Activated CD8-positive, alpha-beta T cell treated with anti-CD3 and anti-CD28 coated beads, Interleukin-2, amount 10 ng/mL, durations not matched to agents 7 days and 5 days (primary cell): ENCODE measurements at regions not wholly inside any gene's neighbourhood (a gene's known extent, or its start where the extent isn't known, plus 50 kb on each side); places are given as distances from the start of the nearest gene placed in this dataset.

Experiments used
- ATAC-seq: fragments of 150-1000 bp; cut with Tn5 transposase; one replicate; pipeline ENCODE4 v1.10.0; 2021; ENCODE audit warnings: moderate library complexity
- CTCF ChIA-PET: fragments of 350-600 bp; sonication (Branson Sonifier 250); formaldehyde crosslinking; loops from one replicate; lab custom pipeline; 2021; ENCODE audit warnings: antibody characterized with exemption; lab: Charles Lee
- POLR2A ChIA-PET: fragments of 350-600 bp; sonication (Branson Sonifier 250); formaldehyde crosslinking; loops from one replicate; lab custom pipeline; 2021; ENCODE audit warnings: antibody characterized with exemption; lab: Charles Lee
- DNase-seq: peaks from one replicate; pipeline ENCODE4 v3.0.0-alpha.2; 2020
- H3K27ac Mint-ChIP-seq: one replicate; pipeline ENCODE4 v1.8.0; 2021; ENCODE audit warnings: mild to moderate bottlenecking, mixed read lengths
- H3K27me3 Mint-ChIP-seq: one replicate; pipeline ENCODE4 v1.8.0; 2021; ENCODE audit warnings: low read depth, mixed read lengths
- H3K36me3 Mint-ChIP-seq: one replicate; pipeline ENCODE4 v1.8.0; 2021; ENCODE audit warnings: low read depth, mixed read lengths
- H3K4me1 Mint-ChIP-seq: one replicate; pipeline ENCODE4 v1.8.0; 2021; ENCODE audit warnings: low read depth, mixed read lengths
- H3K4me3 Mint-ChIP-seq: one replicate; pipeline ENCODE4 v1.8.0; 2021; ENCODE audit warnings: mild to moderate bottlenecking, mixed read lengths
- H3K9me3 Mint-ChIP-seq: one replicate; pipeline ENCODE4 v1.8.0; 2022; ENCODE audit warnings: mixed read lengths; ENCODE audit not compliant: insufficient read depth

GRCh38 chr2:196498962-196499361 lies 140.6 kb upstream of the CCDC150 start:
- no peaks in the 10 kb centered on the region for H3K4me1 Mint-ChIP-seq
- ATAC-seq, result no peak
- POLR2A ChIA-PET, result no interaction called here
- CTCF ChIA-PET, result no interaction called here
- H3K27ac Mint-ChIP-seq, result no peak overlapping the region
- no peak overlapping the region for H3K4me3 Mint-ChIP-seq
- DNase-seq, result no peak
- no peaks in the 10 kb centered on the region for H3K36me3 Mint-ChIP-seq
- H3K27me3 Mint-ChIP-seq, result peaks cover 10% of the 10 kb centered on the region
- H3K9me3 Mint-ChIP-seq, result no peaks in the 10 kb centered on the region

- Mint-ChIP-seq H3K27ac (no peak overlapping the region), H3K27me3 (peaks cover 12% of the 10 kb centered on the region), H3K9me3 (no peaks in the 10 kb centered on the region), H3K36me3 (no peaks in the 10 kb centered on the region), H3K4me1 (no peaks in the 10 kb centered on the region), H3K4me3 (no peak overlapping the region)
- ChIA-PET POLR2A (no interaction called here), CTCF (no interaction called here)
- ATAC-seq (no peak), DNase-seq (no peak)
These were observed 139.8 kb upstream of the CCDC150 start for GRCh38 chr2:196499686-196500085.

GRCh38 chr2:196500686-196501431 lies 138.7 kb upstream of the CCDC150 start:
- H3K4me1 Mint-ChIP-seq, result no peaks in the 10 kb centered on the region
- ATAC-seq, result no peak
- H3K9me3 Mint-ChIP-seq, result no peaks in the 10 kb centered on the region
- no peak for DNase-seq
- POLR2A ChIA-PET, result no interaction called here
- no peaks in the 10 kb centered on the region for H3K36me3 Mint-ChIP-seq
- peaks cover 14% of the 10 kb centered on the region for H3K27me3 Mint-ChIP-seq
- no peak overlapping the region for H3K27ac Mint-ChIP-seq
- CTCF ChIA-PET, result no interaction called here
- no peak overlapping the region for H3K4me3 Mint-ChIP-seq

- H3K27ac Mint-ChIP-seq, result no peak overlapping the region
- H3K4me3 Mint-ChIP-seq, result no peak overlapping the region
- ATAC-seq (no peak), DNase-seq (no peak)
- CTCF ChIA-PET, result no interaction called here
- H3K27me3 Mint-ChIP-seq, result peaks cover 13% of the 10 kb centered on the region
- H3K36me3 Mint-ChIP-seq, result no peaks in the 10 kb centered on the region
- no peaks in the 10 kb centered on the region for H3K4me1 Mint-ChIP-seq
- POLR2A ChIA-PET, result no interaction called here
- H3K9me3 Mint-ChIP-seq, result no peaks in the 10 kb centered on the region
These were observed 137.7 kb upstream of the CCDC150 start for GRCh38 chr2:196501836-196502235.

GRCh38 chr2:196502386-196502785 lies 137.1 kb upstream of the CCDC150 start:
- no peak for ATAC-seq
- ChIA-PET CTCF (no interaction called here), POLR2A (no interaction called here)
- no peaks in the 10 kb centered on the region for H3K4me1 Mint-ChIP-seq
- H3K27ac Mint-ChIP-seq, result no peak overlapping the region
- peaks cover 14% of the 10 kb centered on the region for H3K27me3 Mint-ChIP-seq
- DNase-seq, result no peak
- H3K36me3 Mint-ChIP-seq, result no peaks in the 10 kb centered on the region
- H3K9me3 Mint-ChIP-seq, result no peaks in the 10 kb centered on the region
- H3K4me3 Mint-ChIP-seq, result no peak overlapping the region

GRCh38 chr2:196503398-196503797 lies 136.1 kb upstream of the CCDC150 start:
- peaks cover 16% of the 10 kb centered on the region for H3K27me3 Mint-ChIP-seq
- POLR2A ChIA-PET, result no interaction called here

GRCh38 chr2:196504788-196505187 lies 134.7 kb upstream of the CCDC150 start:
- H3K27ac Mint-ChIP-seq, result no peak overlapping the region
- no peaks in the 10 kb centered on the region for H3K36me3 Mint-ChIP-seq
- H3K4me1 Mint-ChIP-seq, result no peaks in the 10 kb centered on the region
- no peak for DNase-seq
- ATAC-seq, result no peak
- ChIA-PET POLR2A (no interaction called here), CTCF (no interaction called here)
- peaks cover 18% of the 10 kb centered on the region for H3K27me3 Mint-ChIP-seq
- H3K9me3 Mint-ChIP-seq, result no peaks in the 10 kb centered on the region
- no peak overlapping the region for H3K4me3 Mint-ChIP-seq

More at GRCh38 chr2:196503398-196503797, 136.1 kb upstream of the CCDC150 start:
- H3K4me1 Mint-ChIP-seq, result no peaks in the 10 kb centered on the region
- H3K36me3 Mint-ChIP-seq, result no peaks in the 10 kb centered on the region
- DNase-seq (no peak), ATAC-seq (no peak)
- no peak overlapping the region for H3K27ac Mint-ChIP-seq
- no peaks in the 10 kb centered on the region for H3K9me3 Mint-ChIP-seq
- no peak overlapping the region for H3K4me3 Mint-ChIP-seq
- CTCF ChIA-PET, result no interaction called here

- H3K4me3 Mint-ChIP-seq, result no peak overlapping the region
- no peaks in the 10 kb centered on the region for H3K9me3 Mint-ChIP-seq
- POLR2A ChIA-PET, result no interaction called here
These were observed 129.3 kb upstream of the CCDC150 start for GRCh38 chr2:196510246-196510645.

GRCh38 chr2:196511258-196512168 lies 128.0 kb upstream of the CCDC150 start:
- no peak overlapping the region for H3K27ac Mint-ChIP-seq
- H3K36me3 Mint-ChIP-seq, result no peaks in the 10 kb centered on the region
- ATAC-seq, result no peak
- CTCF ChIA-PET, result no interaction called here
- no peak overlapping the region for H3K4me3 Mint-ChIP-seq
- no peaks in the 10 kb centered on the region for H3K4me1 Mint-ChIP-seq
- POLR2A ChIA-PET, result interaction anchor here (0.7 kb wide), 1 partner anchor 167 kb away, joined by 4 read pairs; no protein-coding TSS in a partner anchor
- H3K27me3 Mint-ChIP-seq, result peaks cover 18% of the 10 kb centered on the region
- DNase-seq, result no peak
- no peaks in the 10 kb centered on the region for H3K9me3 Mint-ChIP-seq

More at GRCh38 chr2:196510246-196510645, 129.3 kb upstream of the CCDC150 start:
- no peak for DNase-seq
- CTCF ChIA-PET, result no interaction called here
- ATAC-seq, result no peak
- Mint-ChIP-seq H3K27ac (no peak overlapping the region), H3K36me3 (no peaks in the 10 kb centered on the region), H3K4me1 (no peaks in the 10 kb centered on the region), H3K27me3 (peaks cover 21% of the 10 kb centered on the region)

- H3K27me3 Mint-ChIP-seq, result peaks cover 18% of the 10 kb centered on the region
- no peak overlapping the region for H3K4me3 Mint-ChIP-seq
- no peaks in the 10 kb centered on the region for H3K9me3 Mint-ChIP-seq
- CTCF ChIA-PET, result no interaction called here
- ATAC-seq, result no peak
- no peaks in the 10 kb centered on the region for H3K4me1 Mint-ChIP-seq
- no peaks in the 10 kb centered on the region for H3K36me3 Mint-ChIP-seq
- POLR2A ChIA-PET, result no interaction called here
- no peak for DNase-seq
- H3K27ac Mint-ChIP-seq, result no peak overlapping the region
These were observed 125.6 kb upstream of the CCDC150 start for GRCh38 chr2:196513796-196514526.

GRCh38 chr2:196514641-196515040 lies 124.9 kb upstream of the CCDC150 start:
- no peak overlapping the region for H3K4me3 Mint-ChIP-seq
- H3K36me3 Mint-ChIP-seq, result no peaks in the 10 kb centered on the region
- DNase-seq (no peak), ATAC-seq (no peak)
- CTCF ChIA-PET, result no interaction called here
- POLR2A ChIA-PET, result no interaction called here
- no peaks in the 10 kb centered on the region for H3K4me1 Mint-ChIP-seq
- no peak overlapping the region for H3K27ac Mint-ChIP-seq
- no peaks in the 10 kb centered on the region for H3K9me3 Mint-ChIP-seq
- H3K27me3 Mint-ChIP-seq, result peaks cover 19% of the 10 kb centered on the region

- H3K4me3 Mint-ChIP-seq, result no peak overlapping the region
- no peak for DNase-seq
- no peaks in the 10 kb centered on the region for H3K9me3 Mint-ChIP-seq
- H3K27ac Mint-ChIP-seq, result no peak overlapping the region
- ChIA-PET CTCF (no interaction called here), POLR2A (no interaction called here)
- H3K27me3 Mint-ChIP-seq, result peaks cover 18% of the 10 kb centered on the region
- no peaks in the 10 kb centered on the region for H3K4me1 Mint-ChIP-seq
- no peak for ATAC-seq
- H3K36me3 Mint-ChIP-seq, result no peaks in the 10 kb centered on the region
These were observed 124.5 kb upstream of the CCDC150 start for GRCh38 chr2:196515051-196515450.
